Stromal cell of bone marrow (primary cell): ENCODE measurements at regions not wholly inside any gene's neighbourhood (a gene's known extent, or its start where the extent isn't known, plus 50 kb on each side); places are given as distances from the start of the nearest gene placed in this dataset.

Experiments used
- DNase-seq: peaks from one replicate; pipeline ENCODE4 v3.0.0-alpha.2; 2012; ENCODE audit warnings: low read depth

- no peak for DNase-seq
Measured at GRCh38 chr13:89828506-89828905, 1519.0 kb upstream of the MIR17HG start.

- DNase-seq, result no peak
Measured at GRCh38 chr13:89831157-89831556, 1516.3 kb upstream of the MIR17HG start.

GRCh38 chr13:89832827-89833226 lies 1514.7 kb upstream of the MIR17HG start:
- no peak for DNase-seq

GRCh38 chr13:89843621-89844020 lies 1503.9 kb upstream of the MIR17HG start:
- no peak for DNase-seq

DNA sequence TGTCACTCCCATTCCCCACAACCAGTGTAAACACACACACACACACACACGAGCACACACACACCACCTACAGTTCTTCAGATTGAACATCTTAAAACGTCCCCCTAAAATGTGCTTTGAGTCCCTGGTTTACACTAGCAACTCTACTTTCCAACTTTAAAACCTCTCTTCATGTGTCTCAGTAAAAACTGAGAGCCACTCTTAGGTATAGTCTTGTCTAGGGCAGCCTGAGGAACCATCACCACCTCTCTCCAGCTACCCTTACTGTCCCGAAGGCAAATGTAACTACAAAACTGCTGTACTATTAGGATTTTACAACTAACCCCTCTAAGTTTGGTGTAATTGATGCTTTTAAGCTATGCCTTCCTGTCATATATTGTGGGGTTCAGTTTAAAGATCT lies 1501.6 kb upstream of the MIR17HG start:
- DNase-seq, result no peak

DNA sequence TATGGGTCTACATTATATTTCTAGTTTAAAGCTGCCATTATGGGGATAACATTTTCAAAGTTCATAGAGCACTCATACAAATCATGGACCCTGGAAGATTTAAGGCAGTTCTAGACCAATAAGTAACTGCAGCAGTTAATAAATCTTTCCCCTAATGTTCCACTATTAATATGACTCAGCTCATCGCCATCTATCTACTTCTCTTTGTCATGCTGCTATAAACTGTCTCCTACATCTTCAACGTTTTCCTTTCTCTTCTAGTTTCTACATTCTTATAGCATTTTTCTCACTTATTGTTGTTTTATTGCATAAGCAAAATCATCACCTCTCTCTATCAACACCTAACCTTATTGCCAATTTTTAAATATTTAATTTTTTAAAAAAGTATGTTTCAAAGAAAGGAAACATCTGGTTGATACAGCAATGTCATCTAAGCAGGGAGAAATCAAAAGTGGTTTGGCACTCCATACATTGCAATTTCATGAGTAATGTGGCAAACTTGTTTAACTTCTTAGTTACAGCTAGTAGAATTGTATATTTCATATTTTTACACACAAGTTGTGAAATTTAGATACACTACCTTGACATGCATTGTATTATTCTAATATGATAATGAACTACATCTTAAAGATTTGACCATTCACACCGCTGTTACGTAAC lies 1500.4 kb upstream of the MIR17HG start:
- DNase-seq, result no peak

GRCh38 chr13:89852570-89852969 lies 1494.9 kb upstream of the MIR17HG start:
- DNase-seq, result no peak

DNA sequence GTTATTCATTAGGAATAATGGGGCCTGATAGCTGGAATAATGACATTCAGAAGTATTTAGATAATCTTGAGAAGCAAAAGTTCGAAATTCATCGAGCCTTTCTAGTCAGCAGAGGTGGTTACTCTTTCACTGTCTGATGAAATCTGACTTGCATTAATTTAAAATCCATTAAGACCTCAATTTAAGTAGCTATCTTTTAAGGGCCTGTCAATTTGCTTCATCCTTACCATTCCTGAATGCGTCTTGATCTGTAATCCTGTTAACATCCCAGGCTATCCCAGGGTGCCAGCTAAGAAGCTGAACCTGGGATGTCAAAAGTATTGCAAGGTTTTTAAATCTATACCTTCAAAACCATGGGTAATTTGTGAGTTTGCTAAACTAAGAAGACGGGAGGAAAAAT lies 1491.0 kb upstream of the MIR17HG start:
- no peak for DNase-seq

GRCh38 chr13:89857502-89857901 lies 1490.0 kb upstream of the MIR17HG start:
- no peak for DNase-seq

DNA sequence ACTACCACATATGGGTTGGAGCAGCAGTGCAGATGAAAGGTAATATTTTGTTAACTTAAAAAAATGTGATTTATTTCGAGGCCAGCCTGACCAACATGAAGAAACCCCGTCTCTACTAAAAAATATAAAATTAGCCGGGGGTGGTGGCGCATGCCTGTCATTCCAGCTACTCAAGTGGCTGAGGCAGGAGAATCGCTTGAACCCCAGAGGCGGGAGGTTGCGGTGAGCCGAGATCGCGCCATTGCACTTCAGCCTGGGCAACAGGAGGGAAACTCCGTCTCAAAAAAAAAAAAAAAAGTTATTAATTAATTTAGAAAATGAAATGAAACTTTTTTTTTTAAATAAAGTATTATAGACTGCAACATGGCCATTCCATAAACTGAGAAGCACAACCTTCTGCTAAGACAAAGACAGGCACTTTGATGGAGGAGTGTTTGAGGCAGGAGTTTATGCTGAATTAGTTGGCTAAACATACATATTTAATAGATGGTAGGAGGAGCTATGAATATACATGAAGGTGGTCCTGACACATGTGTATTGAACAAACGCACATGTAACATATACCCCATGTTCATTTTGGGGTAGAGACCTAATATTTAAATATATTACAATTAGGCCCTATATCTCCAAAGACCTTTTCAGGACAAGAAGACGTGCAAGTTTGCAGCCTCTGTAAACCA lies 1485.3 kb upstream of the MIR17HG start:
- no peak for DNase-seq

DNA sequence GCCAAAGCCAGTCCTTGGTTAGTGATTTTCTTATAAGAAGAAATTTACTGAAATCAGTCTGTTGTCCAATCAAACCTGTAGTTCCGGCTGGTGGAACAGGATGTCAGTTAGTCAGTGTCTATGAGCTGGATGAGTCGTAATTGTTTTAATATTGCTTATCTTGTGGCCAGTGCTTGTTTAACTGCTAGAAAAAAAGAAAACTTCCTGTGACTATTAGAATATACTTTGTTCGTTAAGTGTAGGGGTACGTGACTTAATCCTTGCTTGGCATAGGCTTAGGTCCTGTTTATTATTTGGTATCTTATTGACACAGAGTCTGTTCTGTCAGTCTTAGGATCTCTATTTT lies 1484.8 kb upstream of the MIR17HG start:
- DNase-seq, result no peak

GRCh38 chr13:89865164-89866064 lies 1482.1 kb upstream of the MIR17HG start:
- DNase-seq, result no peak

DNA sequence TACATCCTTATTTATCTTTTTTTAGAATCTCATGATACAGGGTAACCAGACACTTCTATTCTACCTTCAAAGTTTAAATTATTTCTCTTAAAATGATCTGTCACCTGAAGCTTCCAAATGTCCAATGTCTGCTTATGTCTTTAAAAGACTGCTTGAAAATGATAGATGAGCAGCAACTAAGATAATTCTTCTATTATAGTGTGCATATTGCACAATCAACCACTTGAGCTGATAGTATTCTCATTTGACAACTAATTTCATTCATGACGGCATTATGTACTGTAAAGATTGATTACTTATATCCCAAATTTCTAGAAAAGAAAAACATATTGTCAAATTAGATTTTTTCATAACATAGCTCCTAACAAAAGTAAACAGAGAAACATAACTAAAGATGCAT lies 1478.2 kb upstream of the MIR17HG start:
- DNase-seq, result no peak

- no peak for DNase-seq
Measured at GRCh38 chr13:89878904-89879303, 1468.6 kb upstream of the MIR17HG start.

GRCh38 chr13:89880201-89880600 lies 1467.3 kb upstream of the MIR17HG start:
- no peak for DNase-seq

DNA sequence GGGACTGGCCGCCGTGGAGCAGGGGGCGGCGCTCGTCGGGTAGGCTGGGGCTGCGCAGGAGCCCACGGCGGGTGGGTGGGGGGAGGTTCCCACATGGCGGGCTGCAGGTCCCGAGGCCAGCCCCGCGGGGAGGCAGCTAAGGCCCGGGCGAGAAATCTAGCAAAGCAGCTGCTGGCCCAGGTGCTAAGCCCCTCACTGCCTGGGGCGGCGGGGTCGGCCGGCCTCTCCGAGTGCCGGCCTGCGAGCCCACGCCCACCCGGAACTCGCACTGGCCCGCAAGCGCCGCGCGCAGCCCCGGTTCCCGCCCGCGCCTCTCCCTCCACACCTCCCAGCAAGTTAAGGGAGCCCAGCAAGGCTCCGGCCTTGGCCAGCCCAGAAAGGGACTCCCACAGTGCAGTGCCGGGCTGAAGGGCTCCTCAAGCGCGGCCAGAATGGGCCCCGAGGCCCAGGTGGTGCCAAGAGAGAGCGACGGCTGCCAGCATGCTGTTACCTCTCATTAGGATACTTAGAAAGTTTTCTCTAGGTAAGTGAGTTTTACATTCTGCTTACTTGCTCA lies 1463.5 kb upstream of the MIR17HG start:
- DNase-seq, result no peak

DNA sequence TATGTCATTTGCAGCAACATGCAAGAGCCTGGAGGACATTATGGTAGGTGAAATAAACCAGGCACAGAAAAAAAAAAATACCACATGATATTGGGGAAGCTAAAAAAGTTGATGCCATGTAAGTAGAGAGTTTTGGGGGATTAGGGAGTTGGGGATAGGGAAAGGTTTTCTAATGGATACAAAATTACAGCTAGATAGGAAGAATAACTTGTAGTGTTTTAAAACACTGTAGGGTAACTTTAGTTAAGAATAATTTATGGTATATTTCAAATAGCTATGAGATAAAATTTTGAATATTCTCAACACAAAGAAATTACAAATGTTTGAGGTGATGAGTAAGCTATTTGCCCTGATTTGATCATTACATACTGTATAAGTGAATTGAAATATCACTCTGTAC lies 1456.7 kb upstream of the MIR17HG start:
- DNase-seq, result no peak

GRCh38 chr13:89891416-89891815 lies 1456.1 kb upstream of the MIR17HG start:
- no peak for DNase-seq

DNA sequence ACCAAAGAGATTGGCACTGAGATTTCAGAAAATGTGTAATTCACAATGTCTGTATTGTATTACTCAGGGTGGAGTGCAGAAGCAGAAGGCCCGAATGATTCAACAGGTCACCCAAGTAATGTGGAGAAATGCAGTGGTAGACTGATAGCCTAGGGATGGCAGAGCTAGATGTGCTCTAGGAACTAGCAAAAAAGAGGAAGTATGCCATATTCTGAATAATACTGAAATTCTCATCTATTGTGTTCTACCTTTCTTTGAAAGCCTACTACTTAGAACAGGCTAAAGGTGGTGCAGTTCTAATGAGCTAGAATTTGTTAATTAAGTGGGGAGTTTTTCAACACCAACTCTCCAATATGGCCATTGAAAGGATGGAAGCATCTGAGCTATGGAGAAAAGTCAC lies 1449.8 kb upstream of the MIR17HG start:
- no peak for DNase-seq

DNA sequence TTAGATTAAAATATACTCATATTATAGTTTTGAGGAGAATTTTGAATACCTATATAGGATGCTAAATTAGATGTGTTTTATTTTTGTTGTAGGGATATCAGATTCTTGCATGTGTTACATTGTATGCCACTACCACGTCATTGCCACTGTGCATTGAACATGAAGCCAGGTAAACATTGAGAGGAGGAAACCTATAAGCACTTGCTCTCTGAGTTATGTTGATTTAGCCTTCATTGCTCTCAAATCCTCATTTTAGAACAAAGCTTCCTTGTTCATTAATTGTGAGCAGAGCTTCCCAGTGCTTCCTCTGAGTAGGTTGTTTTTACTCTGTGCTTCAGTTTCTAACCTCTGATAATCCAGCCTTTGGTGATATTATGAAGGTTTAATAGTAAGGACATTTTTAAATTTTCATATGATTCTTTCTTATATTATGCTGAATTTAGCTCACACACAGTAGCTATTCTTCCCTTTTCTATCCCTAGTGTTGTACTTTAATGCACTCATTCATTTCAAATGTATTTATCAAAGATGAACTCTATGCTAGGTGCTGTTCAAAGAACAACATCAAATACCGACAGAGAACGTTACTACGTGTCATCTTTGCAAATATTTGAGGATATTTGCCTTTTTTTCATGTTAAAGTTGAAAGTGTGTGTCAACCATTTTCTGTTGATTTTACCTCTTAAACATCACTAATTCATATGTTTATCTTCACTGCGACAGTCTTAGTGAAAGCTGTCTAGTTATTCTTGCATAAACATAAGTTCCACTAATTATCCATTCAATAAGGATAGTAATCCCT lies 1448.0 kb upstream of the MIR17HG start:
- DNase-seq, result no peak

DNA sequence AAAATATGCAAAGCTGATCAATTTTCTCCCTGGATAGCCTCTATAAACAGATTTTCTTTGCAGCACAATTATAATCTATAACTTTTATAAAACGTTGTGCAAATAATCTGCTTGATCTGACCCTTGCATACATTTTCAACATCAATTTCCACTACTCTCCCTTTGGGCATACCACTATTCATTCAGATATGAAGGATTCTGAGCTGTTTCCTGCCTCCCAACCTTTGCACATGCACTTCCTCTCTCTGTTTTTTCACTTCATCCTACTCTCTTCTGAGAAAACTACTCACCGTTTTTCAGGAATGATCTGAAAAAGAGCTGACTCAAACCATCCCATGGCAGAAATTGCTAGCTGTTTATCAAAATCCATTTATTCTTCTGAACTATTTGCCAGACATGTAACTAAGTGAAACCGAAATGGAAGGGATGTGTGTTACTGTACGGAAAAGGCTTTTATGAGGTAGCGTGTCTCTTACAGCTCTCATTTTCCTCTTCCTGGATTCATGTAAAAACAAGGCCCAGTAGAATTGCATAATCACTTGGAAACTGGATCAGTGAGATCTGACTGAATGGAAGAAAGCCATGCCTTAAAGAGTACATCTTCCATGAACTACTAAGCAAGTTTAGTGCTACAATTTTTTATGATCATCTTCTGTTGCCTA lies 1447.3 kb upstream of the MIR17HG start:
- no peak for DNase-seq
